ENCODE measurements at regions not wholly inside any gene's neighbourhood (a gene's known extent, or its start where the extent isn't known, plus 50 kb on each side); places are given as distances from the start of the nearest gene placed in this dataset.

DNA sequence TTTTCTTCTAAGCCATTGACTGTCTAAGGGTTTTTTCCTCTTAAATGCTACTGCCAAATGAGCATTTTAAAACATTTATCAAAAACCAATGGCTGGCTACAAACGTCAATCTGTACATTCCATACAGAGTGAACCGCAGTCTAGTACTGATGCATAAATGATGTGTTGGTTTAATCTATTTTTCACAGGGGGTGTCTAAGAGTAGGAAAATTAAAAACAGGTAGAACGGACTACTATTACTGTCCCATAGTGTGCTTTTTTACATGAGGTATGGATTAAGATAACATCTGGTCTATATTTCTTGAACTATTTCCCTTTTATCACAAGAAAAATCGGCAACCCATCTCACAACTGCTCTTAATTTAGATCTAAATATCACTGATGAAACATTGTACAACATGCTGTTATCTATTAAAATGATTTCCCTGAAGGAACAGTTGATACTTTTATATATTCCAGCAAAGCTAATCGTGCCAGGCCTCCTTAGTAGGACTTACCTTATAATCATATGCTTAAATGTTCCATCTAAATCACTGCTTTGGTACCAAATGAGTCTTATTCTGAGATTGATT lies 172.9 kb upstream of the CDKN3 start:
- TF ChIP-seq CTCF (IDR thresholded peaks at IDR 0.05) (no peak), EP300 (IDR thresholded peaks at IDR 0.05) (no peak), POLR2A (IDR thresholded peaks at IDR 0.05) (no peak), POLR2AphosphoS5 (IDR thresholded peaks at IDR 0.05) (no peak)
